ENCODE measurements at regions not wholly inside any gene's neighbourhood (a gene's known extent, or its start where the extent isn't known, plus 50 kb on each side); places are given as distances from the start of the nearest gene placed in this dataset.

- Histone ChIP-seq H3K27me3 (ENCODE audit: control insufficient read depth, insufficient read depth, low read length) (no peaks in the 10 kb centered on the region), H3K36me3 (ENCODE audit: control insufficient read depth, insufficient read depth, low read length) (no peaks in the 10 kb centered on the region), H3K4me3 (ENCODE audit: low read depth, low read length) (no peak overlapping the region)
- no peak for TF ChIP-seq CTCF (IDR thresholded peaks at IDR 0.05; ENCODE audit: insufficient read depth, low read length, poor library complexity, severe bottlenecking)
- no peak for DNase-seq (ENCODE audit: low read depth)
These were observed 63.3 kb upstream of the PRDM1 start for GRCh38 chr6:106022801-106023200.

- no peak for DNase-seq (ENCODE audit: low read depth)
- H3K36me3 ChIP-seq (ENCODE audit: control insufficient read depth, insufficient read depth, low read length) = no peaks in the 10 kb centered on the region
- no peak for TF ChIP-seq CTCF (IDR thresholded peaks at IDR 0.05; ENCODE audit: insufficient read depth, low read length, poor library complexity, severe bottlenecking)
- H3K27me3 ChIP-seq (ENCODE audit: control insufficient read depth, insufficient read depth, low read length) = no peaks in the 10 kb centered on the region
- no peak overlapping the region for H3K4me3 ChIP-seq (ENCODE audit: low read depth, low read length)
These were observed 68.7 kb upstream of the PRDM1 start for GRCh38 chr6:106017454-106017853.

GRCh38 chr6:106014955-106015354 is 71.2 kb upstream of the PRDM1 start:
- no peak for TF ChIP-seq CTCF (IDR thresholded peaks at IDR 0.05; ENCODE audit: insufficient read depth, low read length, poor library complexity, severe bottlenecking)
- no peak for DNase-seq (ENCODE audit: low read depth)
- no peaks in the 10 kb centered on the region for H3K27me3 ChIP-seq (ENCODE audit: control insufficient read depth, insufficient read depth, low read length)
- no peak overlapping the region for H3K4me3 ChIP-seq (ENCODE audit: low read depth, low read length)
- H3K36me3 ChIP-seq (ENCODE audit: control insufficient read depth, insufficient read depth, low read length) = no peaks in the 10 kb centered on the region

- no peaks in the 10 kb centered on the region for H3K27me3 ChIP-seq (ENCODE audit: control insufficient read depth, insufficient read depth, low read length)
- H3K4me3 ChIP-seq (ENCODE audit: low read depth, low read length) = no peak overlapping the region
- no peak for TF ChIP-seq CTCF (IDR thresholded peaks at IDR 0.05; ENCODE audit: insufficient read depth, low read length, poor library complexity, severe bottlenecking)
- DNase-seq (ENCODE audit: low read depth) = no peak
- no peaks in the 10 kb centered on the region for H3K36me3 ChIP-seq (ENCODE audit: control insufficient read depth, insufficient read depth, low read length)
These were observed 74.7 kb upstream of the PRDM1 start for GRCh38 chr6:106011476-106011875.

- H3K36me3 ChIP-seq (ENCODE audit: control insufficient read depth, insufficient read depth, low read length) = no peaks in the 10 kb centered on the region
- no peak for DNase-seq (ENCODE audit: low read depth)
- no peak overlapping the region for H3K4me3 ChIP-seq (ENCODE audit: low read depth, low read length)
- no peak for TF ChIP-seq CTCF (IDR thresholded peaks at IDR 0.05; ENCODE audit: insufficient read depth, low read length, poor library complexity, severe bottlenecking)
- no peaks in the 10 kb centered on the region for H3K27me3 ChIP-seq (ENCODE audit: control insufficient read depth, insufficient read depth, low read length)
These were observed 80.2 kb upstream of the PRDM1 start for GRCh38 chr6:106005954-106006353.

- no peak for DNase-seq (ENCODE audit: low read depth)
- TF ChIP-seq CTCF (IDR thresholded peaks at IDR 0.05; ENCODE audit: insufficient read depth, low read length, poor library complexity, severe bottlenecking) = no peak
- H3K4me3 ChIP-seq (ENCODE audit: low read depth, low read length) = no peak overlapping the region
- no peaks in the 10 kb centered on the region for H3K27me3 ChIP-seq (ENCODE audit: control insufficient read depth, insufficient read depth, low read length)
- no peaks in the 10 kb centered on the region for H3K36me3 ChIP-seq (ENCODE audit: control insufficient read depth, insufficient read depth, low read length)
These were observed 81.1 kb upstream of the PRDM1 start for GRCh38 chr6:106005013-106005412.
